Loucy (cell line): ENCODE measurements at regions not wholly inside any gene's neighbourhood (a gene's known extent, or its start where the extent isn't known, plus 50 kb on each side); places are given as distances from the start of the nearest gene placed in this dataset.

Source experiments
- H2AFZ ChIP-seq: fragments of 200-600 bp; sonication (generic); 2 replicates; pipeline ENCODE4 v1.6.0; 2016; ENCODE audit warnings: antibody characterized with exemption, mild to moderate bottlenecking, low read length, moderate library complexity
- H3F3A ChIP-seq: fragments of 200-600 bp; 2 replicates; pipeline ENCODE4 v1.6.0; 2016; ENCODE audit warnings: antibody characterized with exemption, low read depth, mild to moderate bottlenecking
- H3K27me3 ChIP-seq: fragments of 200-600 bp; sonication (generic); 2 replicates; pipeline ENCODE4 v1.6.1; 2014; ENCODE audit warnings: low read length, mild to moderate bottlenecking; ENCODE audit not compliant: insufficient read depth, poor library complexity, severe bottlenecking
- H3K36me3 ChIP-seq: fragments of 200-600 bp; sonication (generic); 2 replicates; pipeline ENCODE4 v1.6.1; 2016; ENCODE audit warnings: low read length; ENCODE audit not compliant: insufficient read depth
- H3K4me1 ChIP-seq: fragments of 200-600 bp; sonication (generic); 2 replicates; pipeline ENCODE4 v1.5.1; 2014; ENCODE audit warnings: low read length, mild to moderate bottlenecking; ENCODE audit not compliant: insufficient read depth, poor library complexity, severe bottlenecking
- H3K4me2 ChIP-seq: fragments of 200-600 bp; sonication (generic); 2 replicates; pipeline ENCODE4 v1.6.0; 2014; ENCODE audit warnings: antibody characterized with exemption, low read length, low read depth, mild to moderate bottlenecking; ENCODE audit not compliant: poor library complexity, severe bottlenecking
- H3K4me3 ChIP-seq: fragments of 200-600 bp; sonication (generic); 2 replicates; pipeline ENCODE4 v1.5.1; 2014; ENCODE audit warnings: low read length, mild to moderate bottlenecking, mixed read lengths; ENCODE audit not compliant: poor library complexity, severe bottlenecking
- H3K79me2 ChIP-seq: fragments of 200-600 bp; sonication (generic); 2 replicates; pipeline ENCODE4 v1.6.1; 2014; ENCODE audit warnings: low read length; ENCODE audit not compliant: insufficient read depth
- H3K9ac ChIP-seq: fragments of 200-600 bp; sonication (generic); 2 replicates; pipeline ENCODE4 v1.6.0; 2014; ENCODE audit warnings: mild to moderate bottlenecking, low read depth, low read length, moderate library complexity; ENCODE audit not compliant: poor library complexity, severe bottlenecking
- H3K9me2 ChIP-seq: fragments of 200-600 bp; sonication (generic); replicated peaks from 2 replicates; pipeline ENCODE4 v1.6.1; 2016; ENCODE audit warnings: low read depth, low read length, mixed read lengths
- H3K9me3 ChIP-seq: fragments of 200-600 bp; sonication (generic); 2 replicates; pipeline ENCODE4 v1.6.1; 2014; ENCODE audit warnings: mild to moderate bottlenecking, antibody characterized with exemption, low read length, low read depth; ENCODE audit not compliant: insufficient read depth
- H4K20me1 ChIP-seq: fragments of 200-600 bp; sonication (generic); 2 replicates; pipeline ENCODE4 v1.6.0; 2014; ENCODE audit warnings: antibody characterized with exemption, low read length, mild to moderate bottlenecking; ENCODE audit not compliant: insufficient read depth, poor library complexity, severe bottlenecking
- EZH2phosphoT487 ChIP-seq: fragments of 200-600 bp; IDR thresholded peaks from 2 replicates; pipeline ENCODE4 v1.6.1; 2018; ENCODE audit warnings: antibody characterized with exemption, mild to moderate bottlenecking, moderate library complexity, borderline replicate concordance
- TF ChIP-seq, protein P1 (sequence below): fragments of 200-600 bp; sonication (generic); conservative IDR thresholded peaks from 2 replicates; pipeline ENCODE4 v1.5.1; 2014; ENCODE audit warnings: mild to moderate bottlenecking, antibody characterized with exemption, low read length

DNA sequence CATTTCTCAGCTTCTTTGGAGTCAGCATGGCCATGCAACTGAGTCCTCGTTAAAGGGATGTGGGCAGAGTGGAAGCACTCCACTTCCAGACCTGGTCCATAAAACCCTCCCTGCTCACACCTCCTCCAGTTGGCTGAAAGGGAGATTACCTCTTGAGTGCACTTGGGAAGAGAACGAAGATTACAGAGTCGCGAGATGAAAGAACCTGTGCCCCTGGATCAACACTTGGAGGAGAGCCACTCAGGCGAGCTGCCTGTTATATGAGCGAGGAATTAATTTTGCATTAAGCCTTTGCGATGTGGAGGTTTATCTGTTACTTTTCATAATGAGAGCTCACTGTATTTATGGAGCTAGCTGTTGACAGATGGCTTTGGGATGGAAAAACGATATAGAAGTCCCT is 147.9 kb downstream of the MAF start:
- no peaks in the 10 kb centered on the region for H3K27me3 ChIP-seq
- peaks cover 14% of the 10 kb centered on the region for H3K4me1 ChIP-seq
- H3K9me2 ChIP-seq: no peaks in the 10 kb centered on the region
- no peak overlapping the region for H2AFZ ChIP-seq
- H4K20me1 ChIP-seq: no peaks in the 10 kb centered on the region
- no peaks in the 10 kb centered on the region for H3K9me3 ChIP-seq
- H3F3A ChIP-seq: no peaks in the 10 kb centered on the region
- no peak for TF ChIP-seq EZH2phosphoT487
- TF ChIP-seq, protein P1, sequence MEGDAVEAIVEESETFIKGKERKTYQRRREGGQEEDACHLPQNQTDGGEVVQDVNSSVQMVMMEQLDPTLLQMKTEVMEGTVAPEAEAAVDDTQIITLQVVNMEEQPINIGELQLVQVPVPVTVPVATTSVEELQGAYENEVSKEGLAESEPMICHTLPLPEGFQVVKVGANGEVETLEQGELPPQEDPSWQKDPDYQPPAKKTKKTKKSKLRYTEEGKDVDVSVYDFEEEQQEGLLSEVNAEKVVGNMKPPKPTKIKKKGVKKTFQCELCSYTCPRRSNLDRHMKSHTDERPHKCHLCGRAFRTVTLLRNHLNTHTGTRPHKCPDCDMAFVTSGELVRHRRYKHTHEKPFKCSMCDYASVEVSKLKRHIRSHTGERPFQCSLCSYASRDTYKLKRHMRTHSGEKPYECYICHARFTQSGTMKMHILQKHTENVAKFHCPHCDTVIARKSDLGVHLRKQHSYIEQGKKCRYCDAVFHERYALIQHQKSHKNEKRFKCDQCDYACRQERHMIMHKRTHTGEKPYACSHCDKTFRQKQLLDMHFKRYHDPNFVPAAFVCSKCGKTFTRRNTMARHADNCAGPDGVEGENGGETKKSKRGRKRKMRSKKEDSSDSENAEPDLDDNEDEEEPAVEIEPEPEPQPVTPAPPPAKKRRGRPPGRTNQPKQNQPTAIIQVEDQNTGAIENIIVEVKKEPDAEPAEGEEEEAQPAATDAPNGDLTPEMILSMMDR: no peak
- H3K36me3 ChIP-seq: no peaks in the 10 kb centered on the region
- H3K4me3 ChIP-seq: no peak overlapping the region
- H3K79me2 ChIP-seq: no peaks in the 10 kb centered on the region
- no peak overlapping the region for H3K9ac ChIP-seq
- no peak overlapping the region for H3K4me2 ChIP-seq

DNA sequence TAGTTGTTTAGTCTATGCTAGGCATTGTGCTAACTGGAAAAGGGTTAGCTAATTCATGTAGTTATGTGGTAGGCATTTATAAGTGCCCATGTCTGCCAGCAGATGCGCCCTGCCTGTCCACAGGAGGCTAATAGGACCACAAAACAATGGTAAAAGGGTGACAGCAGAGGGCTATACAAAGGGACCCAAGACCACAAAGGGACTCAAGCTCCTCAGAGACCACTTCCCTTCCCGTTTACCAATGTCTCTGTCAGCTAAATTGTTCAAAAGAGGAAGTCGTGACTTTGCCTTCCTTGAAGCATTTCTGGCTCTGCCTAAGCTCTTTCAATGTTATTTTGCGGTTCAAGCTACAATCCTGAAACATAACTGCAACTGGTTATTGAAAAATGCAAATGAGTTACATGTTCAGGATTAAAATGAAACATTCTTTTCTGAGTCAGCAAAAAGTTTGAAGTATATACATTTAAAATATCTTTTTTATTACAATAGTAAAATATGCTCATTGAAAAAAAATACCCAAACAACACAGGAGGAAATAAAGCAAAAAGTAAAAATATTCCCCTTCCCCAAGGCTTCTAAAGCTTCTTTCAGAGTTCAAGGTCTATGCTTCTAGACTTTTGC is 149.2 kb downstream of the MAF start:
- Histone ChIP-seq H3F3A (no peaks in the 10 kb centered on the region), H3K36me3 (no peaks in the 10 kb centered on the region), H3K9me3 (no peaks in the 10 kb centered on the region), H2AFZ (peak overlapping the region; percentile 41; the same call in 1 of the 2 replicates), H3K27me3 (no peaks in the 10 kb centered on the region), H3K79me2 (no peaks in the 10 kb centered on the region), H3K4me2 (peak overlapping the region; percentile 28), H3K9me2 (no peaks in the 10 kb centered on the region), H3K4me1 (peaks cover 14% of the 10 kb centered on the region), H3K9ac (no peak overlapping the region), H4K20me1 (no peaks in the 10 kb centered on the region), H3K4me3 (no peak overlapping the region)
- TF ChIP-seq EZH2phosphoT487: no peak
- TF ChIP-seq, protein P1: no peak

DNA sequence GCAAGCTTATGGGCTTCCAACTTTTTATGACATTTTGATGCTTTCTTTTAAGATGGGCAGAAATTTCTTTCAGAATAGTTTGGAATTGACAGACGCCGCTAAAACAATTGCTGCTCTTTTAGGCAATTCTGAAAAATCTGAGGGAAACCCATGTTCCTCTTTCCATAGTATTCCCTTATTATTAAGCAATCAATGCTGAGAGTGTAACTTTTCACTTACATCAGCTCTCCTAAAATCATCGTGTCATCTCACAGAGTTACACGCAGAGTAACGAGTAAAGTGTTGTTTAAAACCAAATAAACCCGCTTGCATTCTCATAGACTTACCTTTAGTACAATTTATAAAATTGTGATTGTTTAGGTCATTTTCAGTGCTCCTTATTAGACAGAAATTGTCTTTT is 150.6 kb downstream of the MAF start:
- Histone ChIP-seq H3F3A (no peaks in the 10 kb centered on the region), H4K20me1 (no peaks in the 10 kb centered on the region), H3K9me3 (no peaks in the 10 kb centered on the region), H3K79me2 (no peaks in the 10 kb centered on the region), H3K9ac (no peak overlapping the region), H3K4me3 (no peak overlapping the region), H2AFZ (no peak overlapping the region), H3K27me3 (no peaks in the 10 kb centered on the region), H3K9me2 (no peaks in the 10 kb centered on the region), H3K4me2 (no peak overlapping the region), H3K36me3 (no peaks in the 10 kb centered on the region), H3K4me1 (peaks cover 14% of the 10 kb centered on the region)
- TF ChIP-seq, protein P1: no peak
- TF ChIP-seq EZH2phosphoT487: no peak
